A673 (cell line): ENCODE measurements at regions not wholly inside any gene's neighbourhood (a gene's known extent, or its start where the extent isn't known, plus 50 kb on each side); places are given as distances from the start of the nearest gene placed in this dataset.

ENCODE experiments used
- BruUV-seq: library from RNA; stranded (reverse); fragments of 400-500 nt; replicated peaks from 2 replicates; lab custom pipeline; 2021; lab: Mats Ljungman, UMichigan
- CTCF ChIA-PET: fragments of 300-600 bp; sonication (Branson Sonifier 250); formaldehyde crosslinking; loops from one replicate; lab custom pipeline; 2022; ENCODE audit warnings: antibody characterized with exemption; lab: Charles Lee
- POLR2A ChIA-PET: fragments of 300-600 bp; sonication (Branson Sonifier 250); formaldehyde crosslinking; loops from one replicate; lab custom pipeline; 2022; ENCODE audit warnings: antibody characterized with exemption; ENCODE audit not compliant: low non-redundant PET; lab: Charles Lee
- DNase-seq: peaks from one replicate; pipeline ENCODE4 v3.0.0-alpha.2; 2015; ENCODE audit warnings: low spot score
- H3K27ac ChIP-seq: fragments of 200-600 bp; sonication (generic); 2 replicates; pipeline ENCODE4 v1.5.1; 2016; ENCODE audit warnings: mixed run types, low read depth, mild to moderate bottlenecking, mixed read lengths, antibody characterized with exemption, low read length; ENCODE audit not compliant: poor library complexity, severe bottlenecking
- H3K27me3 ChIP-seq: fragments of 200-600 bp; sonication (generic); replicated peaks from 2 replicates; pipeline ENCODE4 v1.6.1; 2017; ENCODE audit warnings: mixed run types, low read depth, mild to moderate bottlenecking, mixed read lengths, antibody characterized with exemption, low read length; ENCODE audit not compliant: insufficient read depth, poor library complexity
- H3K36me3 ChIP-seq: fragments of 200-600 bp; sonication (generic); 2 replicates; pipeline ENCODE4 v1.6.1; 2016; ENCODE audit warnings: mixed run types, mild to moderate bottlenecking, mixed read lengths, antibody characterized with exemption, low read length; ENCODE audit not compliant: insufficient read depth, poor library complexity, severe bottlenecking
- H3K4me1 ChIP-seq: fragments of 200-600 bp; sonication (generic); 2 replicates; pipeline ENCODE4 v1.6.1; 2017; ENCODE audit warnings: mixed run types, mild to moderate bottlenecking, mixed read lengths, antibody characterized with exemption, low read length; ENCODE audit not compliant: insufficient read depth, poor library complexity, severe bottlenecking
- H3K4me3 ChIP-seq: fragments of 200-600 bp; sonication (generic); 2 replicates; pipeline ENCODE4 v1.5.1; 2016; ENCODE audit warnings: low read depth, mixed run types, mild to moderate bottlenecking, mixed read lengths, low read length; ENCODE audit not compliant: poor library complexity, severe bottlenecking
- H3K9me3 ChIP-seq: fragments of 200-600 bp; sonication (generic); 2 replicates; pipeline ENCODE4 v1.6.1; 2016; ENCODE audit warnings: mixed run types, low read depth, mild to moderate bottlenecking, mixed read lengths, antibody characterized with exemption, low read length; ENCODE audit not compliant: poor library complexity, severe bottlenecking
- EZH2 ChIP-seq: fragments of 200-600 bp; sonication (generic); IDR thresholded peaks from 2 replicates; pipeline ENCODE4 v1.6.1; 2017; ENCODE audit warnings: borderline replicate concordance, low read depth, mild to moderate bottlenecking, mixed read lengths, antibody characterized with exemption, low read length; ENCODE audit not compliant: poor library complexity, severe bottlenecking
- intact Hi-C: fragments of 100-400 bp; cut with micrococcal nuclease; formaldehyde crosslinking; loops from one replicate; pipeline ENCODE4 v1.10.0; 2022; ENCODE audit not compliant: unreplicated experiment
- TF ChIP-seq, protein P1 (sequence below): fragments of 300-800, 200-600 bp; sonication (generic); conservative IDR thresholded peaks from 2 replicates; pipeline ENCODE4 v1.5.1; 2017; ENCODE audit warnings: low read depth, mild to moderate bottlenecking, antibody characterized with exemption, low read length, moderate library complexity, mixed read lengths

DNA sequence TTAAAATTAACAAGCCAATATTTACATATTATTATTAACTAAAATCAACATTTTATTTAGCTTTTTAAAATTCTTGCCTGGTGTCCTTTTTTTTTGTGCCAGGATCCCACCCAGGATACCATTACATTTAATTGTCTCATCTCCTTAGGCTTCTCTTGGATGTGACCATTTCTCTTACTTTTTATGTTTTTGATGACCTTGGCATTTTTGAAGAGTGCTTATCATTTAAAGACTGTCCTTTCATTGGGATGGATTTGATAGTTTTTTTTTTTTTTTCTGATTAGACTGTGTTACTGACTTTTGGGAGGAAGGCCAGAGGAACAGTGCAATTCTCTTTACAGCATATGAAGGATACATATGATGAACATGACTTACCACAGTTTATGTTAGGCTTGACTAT is 181.4 kb upstream of the SMIM30 start:
- no peaks in the 10 kb centered on the region for H3K36me3 ChIP-seq
- H3K27me3 ChIP-seq, result no peaks in the 10 kb centered on the region
- CTCF ChIA-PET, result no interaction called here
- POLR2A ChIA-PET, result no interaction called here
- no peaks in the 10 kb centered on the region for H3K4me1 ChIP-seq
- intact Hi-C loops, result no loop called here
- H3K9me3 ChIP-seq, result no peaks in the 10 kb centered on the region
- BruUV-seq, result no TSS peak
- no peak overlapping the region for H3K4me3 ChIP-seq
- no peak overlapping the region for H3K27ac ChIP-seq
- TF ChIP-seq EZH2, result no peak
- TF ChIP-seq, protein P1, sequence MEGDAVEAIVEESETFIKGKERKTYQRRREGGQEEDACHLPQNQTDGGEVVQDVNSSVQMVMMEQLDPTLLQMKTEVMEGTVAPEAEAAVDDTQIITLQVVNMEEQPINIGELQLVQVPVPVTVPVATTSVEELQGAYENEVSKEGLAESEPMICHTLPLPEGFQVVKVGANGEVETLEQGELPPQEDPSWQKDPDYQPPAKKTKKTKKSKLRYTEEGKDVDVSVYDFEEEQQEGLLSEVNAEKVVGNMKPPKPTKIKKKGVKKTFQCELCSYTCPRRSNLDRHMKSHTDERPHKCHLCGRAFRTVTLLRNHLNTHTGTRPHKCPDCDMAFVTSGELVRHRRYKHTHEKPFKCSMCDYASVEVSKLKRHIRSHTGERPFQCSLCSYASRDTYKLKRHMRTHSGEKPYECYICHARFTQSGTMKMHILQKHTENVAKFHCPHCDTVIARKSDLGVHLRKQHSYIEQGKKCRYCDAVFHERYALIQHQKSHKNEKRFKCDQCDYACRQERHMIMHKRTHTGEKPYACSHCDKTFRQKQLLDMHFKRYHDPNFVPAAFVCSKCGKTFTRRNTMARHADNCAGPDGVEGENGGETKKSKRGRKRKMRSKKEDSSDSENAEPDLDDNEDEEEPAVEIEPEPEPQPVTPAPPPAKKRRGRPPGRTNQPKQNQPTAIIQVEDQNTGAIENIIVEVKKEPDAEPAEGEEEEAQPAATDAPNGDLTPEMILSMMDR, result no peak
- DNase-seq, result no peak

DNA sequence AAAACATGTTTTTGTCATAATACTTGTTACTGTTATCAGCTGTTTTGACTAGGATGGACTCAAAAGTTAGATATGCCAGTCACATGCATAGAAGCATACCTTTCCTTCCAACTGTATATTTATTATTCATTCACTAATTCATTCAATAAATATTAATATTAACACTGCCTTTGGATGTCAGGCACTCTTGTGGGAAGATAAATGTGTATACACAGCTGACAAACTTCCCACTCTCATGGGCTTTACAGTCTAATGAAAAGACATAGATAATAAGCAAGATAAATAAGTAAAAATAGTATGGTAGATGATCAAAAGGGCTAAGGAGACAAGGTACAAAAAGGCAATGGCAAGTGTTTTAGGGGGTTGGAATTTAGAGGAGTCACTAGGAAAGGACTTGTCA is 180.1 kb upstream of the SMIM30 start:
- H3K27me3 ChIP-seq, result no peaks in the 10 kb centered on the region
- TF ChIP-seq, protein P1, result no peak
- TF ChIP-seq EZH2, result no peak
- H3K36me3 ChIP-seq, result no peaks in the 10 kb centered on the region
- DNase-seq, result no peak
- intact Hi-C loops, result no loop called here
- no peak overlapping the region for H3K4me3 ChIP-seq
- H3K27ac ChIP-seq, result no peak overlapping the region
- BruUV-seq, result no TSS peak
- POLR2A ChIA-PET, result no interaction called here
- no peaks in the 10 kb centered on the region for H3K9me3 ChIP-seq
- H3K4me1 ChIP-seq, result no peaks in the 10 kb centered on the region
- CTCF ChIA-PET, result no interaction called here

DNA sequence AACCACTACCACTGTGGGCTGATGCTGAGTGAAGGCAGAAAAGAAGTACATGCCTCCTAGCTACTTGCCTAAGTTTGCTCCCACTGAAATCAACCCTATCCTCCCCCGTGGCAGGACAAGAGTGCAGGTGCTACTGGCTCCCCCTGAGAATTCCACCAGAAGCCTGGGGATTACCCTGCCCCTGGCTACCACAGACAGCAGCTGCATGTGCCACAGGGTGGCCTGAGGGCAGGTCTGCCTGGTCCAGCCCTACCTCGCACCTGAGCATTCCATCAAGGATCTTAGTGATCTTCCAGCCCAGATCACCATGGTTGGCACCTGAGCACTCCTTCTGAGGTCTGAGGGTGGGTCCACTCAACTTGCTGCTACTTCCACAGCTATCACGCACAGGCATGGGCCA is 176.4 kb upstream of the SMIM30 start:
- TF ChIP-seq, protein P1, result no peak
- no peak for TF ChIP-seq EZH2
- Histone ChIP-seq H3K36me3 (no peaks in the 10 kb centered on the region), H3K4me3 (no peak overlapping the region), H3K27ac (no peak overlapping the region), H3K4me1 (no peaks in the 10 kb centered on the region), H3K27me3 (no peaks in the 10 kb centered on the region), H3K9me3 (no peaks in the 10 kb centered on the region)
- no peak for DNase-seq
- BruUV-seq, result no TSS peak
- POLR2A ChIA-PET, result no interaction called here
- CTCF ChIA-PET, result no interaction called here
- intact Hi-C loops, result no loop called here
